IPS DF 6.9 (cell line): ENCODE measurements at regions not wholly inside any gene's neighbourhood (a gene's known extent, or its start where the extent isn't known, plus 50 kb on each side); places are given as distances from the start of the nearest gene placed in this dataset.

Experiments used
- DNase-seq: peaks from one replicate; pipeline ENCODE4 v3.0.0-alpha.2; 2013; ENCODE audit warnings: low read depth, low spot score
- H3K27ac ChIP-seq: one replicate; pipeline ENCODE4 v1.5.1; 2013; ENCODE audit warnings: low read length, control low read depth
- H3K27me3 ChIP-seq: 2 replicates; pipeline ENCODE4 v1.6.1; 2013; ENCODE audit warnings: mild to moderate bottlenecking, low read length; ENCODE audit not compliant: control insufficient read depth, insufficient read depth
- H3K36me3 ChIP-seq: 2 replicates; pipeline ENCODE4 v1.6.1; 2013; ENCODE audit warnings: low read length; ENCODE audit not compliant: control insufficient read depth, insufficient read depth
- H3K4me1 ChIP-seq: 2 replicates; pipeline ENCODE4 v1.6.1; 2013; ENCODE audit warnings: low read length; ENCODE audit not compliant: control insufficient read depth, insufficient read depth
- H3K4me3 ChIP-seq: 2 replicates; pipeline ENCODE4 v1.5.1; 2013; ENCODE audit warnings: mild to moderate bottlenecking, low read length
- H3K9me3 ChIP-seq: 2 replicates; pipeline ENCODE4 v1.6.1; 2013; ENCODE audit warnings: low read length, inconsistent platforms; ENCODE audit not compliant: control insufficient read depth, insufficient read depth
- WGBS: extraction: QIAGEN DNeasy Blood & Tissue Kit; methylation state at CpG from one replicate; pipeline ENCODE4 v1.1.7; 2013; ENCODE audit warnings: mixed read lengths, missing lambda C conversion rate; ENCODE audit not compliant: insufficient read length, insufficient coverage; 5-methylcytosine and 5-hydroxymethylcytosine counted together

GRCh38 chr5:103353581-103353980, 95.0 kb downstream of the MACIR start:
- no peaks in the 10 kb centered on the region for H3K9me3 ChIP-seq
- H3K27ac ChIP-seq = no peak overlapping the region
- H3K4me3 ChIP-seq = no peak overlapping the region
- H3K27me3 ChIP-seq = no peaks in the 10 kb centered on the region
- no CpG with 5 or more reads among the region's 1 CpG for WGBS
- no peaks in the 10 kb centered on the region for H3K36me3 ChIP-seq
- H3K4me1 ChIP-seq = no peaks in the 10 kb centered on the region
- no peak for DNase-seq

- Histone ChIP-seq H3K4me3 (no peak overlapping the region), H3K9me3 (no peaks in the 10 kb centered on the region), H3K4me1 (peaks cover 2% of the 10 kb centered on the region; the same call in 1 of the 2 replicates), H3K27ac (no peak overlapping the region), H3K27me3 (no peaks in the 10 kb centered on the region), H3K36me3 (no peaks in the 10 kb centered on the region)
- no peak for DNase-seq
- no CpG with 5 or more reads among the region's 4 CpGs for WGBS
These were observed 89.3 kb downstream of the MACIR start for GRCh38 chr5:103347716-103348423.

GRCh38 chr5:103346162-103346748, 87.7 kb downstream of the MACIR start:
- Histone ChIP-seq H3K27me3 (no peaks in the 10 kb centered on the region), H3K4me1 (peaks cover 2% of the 10 kb centered on the region; the same call in 1 of the 2 replicates), H3K4me3 (no peak overlapping the region), H3K9me3 (no peaks in the 10 kb centered on the region), H3K27ac (no peak overlapping the region), H3K36me3 (no peaks in the 10 kb centered on the region)
- peak; percentile 16 for DNase-seq
- no CpG with 5 or more reads among the region's 11 CpGs for WGBS

GRCh38 chr5:103345461-103345860, 86.9 kb downstream of the MACIR start:
- no peak for DNase-seq
- WGBS = no CpG with 5 or more reads among the region's 3 CpGs
- H3K36me3 ChIP-seq = no peaks in the 10 kb centered on the region

GRCh38 chr5:103340717-103341388, 82.3 kb downstream of the MACIR start:
- DNase-seq = no peak
- no peaks in the 10 kb centered on the region for H3K36me3 ChIP-seq
- H3K9me3 ChIP-seq = no peaks in the 10 kb centered on the region
- H3K27ac ChIP-seq = no peak overlapping the region
- no peak overlapping the region for H3K4me3 ChIP-seq
- H3K4me1 ChIP-seq = no peaks in the 10 kb centered on the region
- no peaks in the 10 kb centered on the region for H3K27me3 ChIP-seq
- no CpG with 5 or more reads among the region's 5 CpGs for whole genome bisulfite sequencing

More at GRCh38 chr5:103345461-103345860, 86.9 kb downstream of the MACIR start:
- Histone ChIP-seq H3K4me1 (peaks cover 2% of the 10 kb centered on the region; the same call in 1 of the 2 replicates), H3K27ac (no peak overlapping the region), H3K4me3 (no peak overlapping the region), H3K27me3 (no peaks in the 10 kb centered on the region), H3K9me3 (no peaks in the 10 kb centered on the region)

- Histone ChIP-seq H3K9me3 (no peaks in the 10 kb centered on the region), H3K4me3 (no peak overlapping the region), H3K27me3 (no peaks in the 10 kb centered on the region), H3K27ac (no peak overlapping the region), H3K4me1 (no peaks in the 10 kb centered on the region), H3K36me3 (no peaks in the 10 kb centered on the region)
- WGBS = no CpG with 5 or more reads among the region's 2 CpGs
- no peak for DNase-seq
These were observed 81.6 kb downstream of the MACIR start for GRCh38 chr5:103340132-103340531.

GRCh38 chr5:103336941-103337340, 78.4 kb downstream of the MACIR start:
- Histone ChIP-seq H3K4me1 (no peaks in the 10 kb centered on the region), H3K36me3 (no peaks in the 10 kb centered on the region), H3K4me3 (no peak overlapping the region), H3K27ac (no peak overlapping the region), H3K9me3 (no peaks in the 10 kb centered on the region), H3K27me3 (no peaks in the 10 kb centered on the region)
- DNase-seq = no peak
- no CpG with 5 or more reads among the region's 2 CpGs for WGBS

- WGBS = no CpG with 5 or more reads among the region's 2 CpGs
- Histone ChIP-seq H3K4me3 (no peak overlapping the region), H3K27ac (no peak overlapping the region), H3K9me3 (no peaks in the 10 kb centered on the region), H3K36me3 (no peaks in the 10 kb centered on the region), H3K4me1 (no peaks in the 10 kb centered on the region), H3K27me3 (no peaks in the 10 kb centered on the region)
- DNase-seq = no peak
These were observed 74.8 kb downstream of the MACIR start for GRCh38 chr5:103333376-103333775.

GRCh38 chr5:103330875-103331274, 72.3 kb downstream of the MACIR start:
- Histone ChIP-seq H3K4me3 (no peak overlapping the region), H3K36me3 (no peaks in the 10 kb centered on the region), H3K9me3 (no peaks in the 10 kb centered on the region), H3K27me3 (no peaks in the 10 kb centered on the region), H3K27ac (no peak overlapping the region), H3K4me1 (no peaks in the 10 kb centered on the region)
- no peak for DNase-seq
- no CpG with 5 or more reads among the region's 2 CpGs for WGBS
